IMR-90 (cell line): ENCODE measurements at regions not wholly inside any gene's neighbourhood (a gene's known extent, or its start where the extent isn't known, plus 50 kb on each side); places are given as distances from the start of the nearest gene placed in this dataset.

Source experiments
- ATAC-seq: fragments of 200-7000 bp; cut with Tn5 transposase; 2 replicates; pipeline ENCODE4 v1.9.1; 2020; ENCODE audit warnings: low read depth, mild to moderate bottlenecking, moderate library complexity
- BruUV-seq: library from RNA; stranded (reverse); fragments of 400-500 nt; replicated peaks from 2 replicates; lab custom pipeline; 2021; lab: Mats Ljungman, UMichigan
- CTCF ChIA-PET: fragments of 300-600 bp; formaldehyde crosslinking; extraction: SDS; loops from one replicate; lab custom pipeline; 2021; ENCODE audit warnings: antibody characterized with exemption; lab: Yijun Ruan, JAX
- POLR2A ChIA-PET: fragments of 300-600 bp; sonication (Branson Sonifier 250); formaldehyde crosslinking; loops from one replicate; lab custom pipeline; 2022; ENCODE audit warnings: antibody characterized with exemption; ENCODE audit not compliant: unreplicated experiment; lab: Charles Lee
- DNase-seq: peaks from one replicate; pipeline ENCODE4 v3.0.0; 2013
- H2AFZ ChIP-seq: replicated peaks from 2 replicates; pipeline ENCODE3; 2013; ENCODE audit warnings: low read length, mild to moderate bottlenecking; ENCODE audit not compliant: poor library complexity
- H2AK5ac ChIP-seq: 2 replicates; pipeline ENCODE4 v1.6.1; 2013; ENCODE audit warnings: low read depth, low read length, inconsistent platforms
- H2AK9ac ChIP-seq: replicated peaks from 2 replicates; pipeline ENCODE3; 2013; ENCODE audit warnings: mild to moderate bottlenecking, low read depth, low read length, moderate library complexity; ENCODE audit not compliant: poor library complexity
- H2BK120ac ChIP-seq: 2 replicates; pipeline ENCODE4 v1.6.1; 2013; ENCODE audit warnings: low read depth, low read length, inconsistent platforms
- H2BK15ac ChIP-seq: 3 replicates; pipeline ENCODE4 v1.6.1; 2013; ENCODE audit warnings: low read depth, low read length, inconsistent platforms
- H2BK20ac ChIP-seq: 2 replicates; pipeline ENCODE4 v1.6.1; 2013; ENCODE audit warnings: low read depth, mild to moderate bottlenecking, inconsistent platforms, low read length, moderate library complexity
- H2BK5ac ChIP-seq: 2 replicates; pipeline ENCODE4 v1.6.1; 2013; ENCODE audit warnings: mild to moderate bottlenecking, low read depth, low read length, inconsistent platforms; ENCODE audit not compliant: poor library complexity, severe bottlenecking
- H3K14ac ChIP-seq: replicated peaks from 2 replicates; pipeline ENCODE4 v1.6.1; 2013; ENCODE audit warnings: low read depth, low read length, inconsistent platforms
- H3K18ac ChIP-seq: 2 replicates; pipeline ENCODE4 v1.6.1; 2013; ENCODE audit warnings: low read depth, low read length, control low read depth
- H3K23ac ChIP-seq: 2 replicates; pipeline ENCODE4 v1.6.1; 2013; ENCODE audit warnings: low read depth, low read length, inconsistent platforms
- H3K27ac ChIP-seq: 2 replicates; pipeline ENCODE4 v1.5.1; 2013; ENCODE audit warnings: mild to moderate bottlenecking, control low read depth, low read length; ENCODE audit not compliant: insufficient read depth
- H3K27me3 ChIP-seq: 2 replicates; pipeline ENCODE4 v1.6.1; 2013; ENCODE audit warnings: low read length; ENCODE audit not compliant: control insufficient read depth, insufficient read depth
- H3K36me3 ChIP-seq: 2 replicates; pipeline ENCODE4 v1.6.1; 2013; ENCODE audit warnings: low read length, mixed read lengths; ENCODE audit not compliant: control insufficient read depth, insufficient read depth
- H3K4ac ChIP-seq: 2 replicates; pipeline ENCODE4 v1.6.1; 2013; ENCODE audit warnings: low read depth, low read length, inconsistent platforms
- H3K4me1 ChIP-seq: 2 replicates; pipeline ENCODE4 v1.6.1; 2013; ENCODE audit warnings: low read length, mixed read lengths; ENCODE audit not compliant: control insufficient read depth, insufficient read depth
- H3K4me2 ChIP-seq: 2 replicates; pipeline ENCODE4 v1.6.1; 2013; ENCODE audit warnings: low read depth, mild to moderate bottlenecking, control low read depth, low read length, moderate library complexity
- H3K4me3 ChIP-seq: 2 replicates; pipeline ENCODE4 v1.5.1; 2013; ENCODE audit warnings: low read depth, mild to moderate bottlenecking, control low read depth, low read length, moderate library complexity; ENCODE audit not compliant: insufficient read depth
- H3K56ac ChIP-seq: 2 replicates; pipeline ENCODE4 v1.6.1; 2013; ENCODE audit warnings: low read length, inconsistent platforms; ENCODE audit not compliant: insufficient read depth; ENCODE audit errors: extremely low read depth
- H3K79me1 ChIP-seq, 2 experiments: 2 replicates each; pipeline ENCODE4 v1.6.1; 2013; ENCODE audit warnings: low read length in 2 of 2, inconsistent platforms in 1 of 2, low read depth in 1 of 2
- H3K9ac ChIP-seq: 2 replicates; pipeline ENCODE4 v1.6.1; 2013; ENCODE audit warnings: low read depth, low read length, control low read depth
- H3K9me1 ChIP-seq: 2 replicates; pipeline ENCODE4 v1.6.1; 2013; ENCODE audit warnings: low read length, inconsistent platforms; ENCODE audit not compliant: insufficient read depth
- H3K9me3 ChIP-seq: 2 replicates; pipeline ENCODE4 v1.6.1; 2013; ENCODE audit warnings: low read length; ENCODE audit not compliant: control insufficient read depth, insufficient read depth
- H4K20me1 ChIP-seq: 2 replicates; pipeline ENCODE4 v1.6.1; 2013; ENCODE audit warnings: low read length, inconsistent platforms; ENCODE audit not compliant: insufficient read depth
- H4K5ac ChIP-seq: 2 replicates; pipeline ENCODE4 v1.6.1; 2013; ENCODE audit warnings: mild to moderate bottlenecking, low read depth, low read length, control low read depth
- H4K8ac ChIP-seq, 2 experiments: 2 replicates each; pipeline ENCODE4 v1.6.1; 2013; ENCODE audit warnings: low read depth in 2 of 2, low read length in 2 of 2, control low read depth in 1 of 2, inconsistent platforms in 1 of 2
- H4K91ac ChIP-seq: 2 replicates; pipeline ENCODE4 v1.6.1; 2013; ENCODE audit warnings: low read depth, low read length, inconsistent platforms; ENCODE audit not compliant: insufficient read depth
- BHLHE40 ChIP-seq: fragments of 150-350 bp; IDR thresholded peaks from 2 replicates; pipeline ENCODE4 v1.6.1; 2016; ENCODE audit warnings: mild to moderate bottlenecking, low read depth, low read length
- CTCF ChIP-seq: conservative IDR thresholded peaks from 2 replicates; pipeline ENCODE4 v1.5.1; 2012; ENCODE audit warnings: mild to moderate bottlenecking, low read depth, low read length, improper control_type of control experiment
- ELK1 ChIP-seq: fragments of 150-350 bp; IDR thresholded peaks from 2 replicates; pipeline ENCODE4 v1.6.1; 2016; ENCODE audit warnings: low read depth, mild to moderate bottlenecking, low read length, moderate library complexity, borderline replicate concordance
- MAFK ChIP-seq: IDR thresholded peaks from 2 replicates; pipeline ENCODE4 v1.6.1; 2012; ENCODE audit warnings: low read depth, low read length, improper control_type of control experiment
- MAZ ChIP-seq: IDR thresholded peaks from 2 replicates; pipeline ENCODE4 v1.6.1; 2012; ENCODE audit warnings: low read depth, mild to moderate bottlenecking, low read length, improper control_type of control experiment, moderate library complexity, borderline replicate concordance
- NFE2L2 ChIP-seq: fragments of 150-350 bp; IDR thresholded peaks from 2 replicates; pipeline ENCODE4 v1.6.1; 2016; ENCODE audit warnings: low read depth, mild to moderate bottlenecking, low read length
- POLR2A ChIP-seq: IDR thresholded peaks from 2 replicates; pipeline ENCODE4 v1.6.1; 2012; ENCODE audit warnings: mild to moderate bottlenecking, low read depth, low read length
- RAD21 ChIP-seq: IDR thresholded peaks from 2 replicates; pipeline ENCODE4 v1.6.1; 2012; ENCODE audit warnings: low read length, improper control_type of control experiment
- RCOR1 ChIP-seq: IDR thresholded peaks from 2 replicates; pipeline ENCODE4 v1.6.1; 2012; ENCODE audit warnings: mild to moderate bottlenecking, low read length, improper control_type of control experiment; ENCODE audit not compliant: insufficient replicate concordance
- RFX5 ChIP-seq: IDR thresholded peaks from 2 replicates; pipeline ENCODE4 v1.8.0; 2012; ENCODE audit warnings: low read depth, mild to moderate bottlenecking, low read length, moderate library complexity
- WGBS, 2 experiments: methylation state at CpG; one replicate each; pipeline versions ENCODE4 v1.1.5 to v1.1.7; 2013; ENCODE audit warnings: missing lambda C conversion rate in 2 of 2; ENCODE audit not compliant: insufficient read length in 1 of 2; ENCODE audit errors: extremely low coverage in 2 of 2; 5-methylcytosine and 5-hydroxymethylcytosine counted together
- dilution Hi-C: fragments of 300-500 bp; cut with HindIII; formaldehyde crosslinking; loops from one replicate; pipeline ENCODE4 v1.14.3; 2018; ENCODE audit warnings: low sequenced_read_pairs; ENCODE audit not compliant: unreplicated experiment
- in situ Hi-C: fragments of 300-500 bp; cut with MboI; formaldehyde crosslinking; loops from 3 replicates; pipeline ENCODE4 v1.14.3; 2019; ENCODE audit warnings: low sequenced_read_pairs, inconsistent platforms, mixed read lengths
- intact Hi-C: fragments of 100-400 bp; cut with micrococcal nuclease; formaldehyde crosslinking; loops from 2 replicates; pipeline ENCODE4 v1.10.0; 2022

GRCh38 chr21:35606578-35606977 is 453.7 kb downstream of the SETD4 start:
- Histone ChIP-seq H2AFZ (no peak overlapping the region), H2AK5ac (no peak overlapping the region), H3K23ac (no peak overlapping the region), H2BK15ac (no peak overlapping the region), H3K27ac (no peak overlapping the region), H3K9ac (no peak overlapping the region), H2BK120ac (no peak overlapping the region), H4K5ac (no peak overlapping the region), H3K79me1 (no peaks in the 10 kb centered on the region), H4K20me1 (no peaks in the 10 kb centered on the region), H3K4ac (no peak overlapping the region), H4K8ac (no peak overlapping the region), H3K4me2 (no peak overlapping the region), H2AK9ac (no peak overlapping the region), H2BK20ac (no peak overlapping the region), H3K14ac (no peak overlapping the region), H3K9me1 (0 out of 2 replicates have a peak, but pooled peaks cover 2% of the 10 kb centered on the region), H3K4me3 (no peak overlapping the region), H2BK5ac (no peak overlapping the region), H3K56ac (no peak overlapping the region), H4K91ac (no peak overlapping the region), H3K36me3 (no peaks in the 10 kb centered on the region), H3K4me1 (peaks cover under 1% of the 10 kb centered on the region), H3K27me3 (no peaks in the 10 kb centered on the region), H3K9me3 (no peaks in the 10 kb centered on the region), H3K18ac (no peak overlapping the region)
- WGBS, 2 experiments: no CpG with 5 or more reads among the region's 2 CpGs
- dilution Hi-C loops (no loop called here), intact Hi-C loops (no loop called here), in situ Hi-C loops (no loop called here)
- no TSS peak for BruUV-seq
- ATAC-seq (no peak), DNase-seq (no peak)
- POLR2A ChIA-PET: interaction anchor here (0.6 kb wide), 1 partner anchor 9 kb away, joined by 3 read pairs; no protein-coding TSS in a partner anchor
- CTCF ChIA-PET: interaction anchor here (1.1 kb wide), 1 partner anchor 10 kb away, joined by 3 read pairs; no protein-coding TSS in a partner anchor
- TF ChIP-seq ELK1: no peak
- no peak for TF ChIP-seq BHLHE40
- TF ChIP-seq NFE2L2: no peak
- no peak for TF ChIP-seq MAFK
- TF ChIP-seq RCOR1: no peak
- TF ChIP-seq RFX5: no peak
- TF ChIP-seq POLR2A: no peak
- no peak for TF ChIP-seq MAZ
- no peak for TF ChIP-seq RAD21
- TF ChIP-seq CTCF: no peak
